Stimulated activated CD4-positive, alpha-beta T cell treated with anti-CD3 and anti-CD28 coated beads, Interleukin-15, amount 100 ng/mL, for 24 hours (primary cell): ENCODE measurements at regions not wholly inside any gene's neighbourhood (a gene's known extent, or its start where the extent isn't known, plus 50 kb on each side); places are given as distances from the start of the nearest gene placed in this dataset.

Experiments used
- DNase-seq: peaks from one replicate; pipeline ENCODE4 v3.0.0-alpha.2; 2020

DNA sequence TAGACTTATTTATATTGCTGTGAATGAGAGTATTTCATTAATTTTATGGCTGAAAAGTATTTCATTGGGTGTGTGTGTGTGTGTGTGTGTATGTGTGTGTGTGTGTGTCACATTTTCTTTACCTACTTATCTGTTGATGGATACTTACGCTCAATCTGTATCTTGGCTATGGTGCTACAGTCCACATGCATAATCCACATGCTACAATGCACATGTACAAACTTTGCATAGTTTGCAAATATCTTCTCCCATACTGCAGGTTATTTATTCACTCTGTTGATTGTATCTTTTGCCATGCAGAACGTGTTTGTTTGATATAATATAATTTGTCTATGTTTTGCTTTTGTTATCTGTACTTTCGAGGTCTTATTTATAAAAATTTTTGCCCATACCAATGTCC is 167.8 kb downstream of the RAB28 start:
- DNase-seq = no peak

DNA sequence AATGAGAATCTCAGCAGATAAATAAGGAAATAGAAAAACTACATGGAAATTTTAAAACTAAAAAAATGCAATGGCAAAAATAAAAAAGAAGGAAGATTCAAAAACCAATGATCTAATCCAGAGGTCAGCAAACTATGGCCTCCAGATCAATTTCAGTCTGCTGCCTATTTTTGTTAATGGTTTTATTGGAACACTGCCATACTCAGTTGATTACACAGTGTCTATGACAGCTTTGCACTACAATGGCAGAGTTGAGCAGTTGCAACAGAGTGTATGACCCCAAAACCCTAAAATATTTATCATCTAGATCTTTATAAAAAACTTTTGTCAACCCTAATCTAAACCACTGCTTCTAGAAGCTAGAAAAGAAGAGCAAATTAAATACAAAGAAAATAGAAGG is 170.3 kb downstream of the RAB28 start:
- DNase-seq = no peak

DNA sequence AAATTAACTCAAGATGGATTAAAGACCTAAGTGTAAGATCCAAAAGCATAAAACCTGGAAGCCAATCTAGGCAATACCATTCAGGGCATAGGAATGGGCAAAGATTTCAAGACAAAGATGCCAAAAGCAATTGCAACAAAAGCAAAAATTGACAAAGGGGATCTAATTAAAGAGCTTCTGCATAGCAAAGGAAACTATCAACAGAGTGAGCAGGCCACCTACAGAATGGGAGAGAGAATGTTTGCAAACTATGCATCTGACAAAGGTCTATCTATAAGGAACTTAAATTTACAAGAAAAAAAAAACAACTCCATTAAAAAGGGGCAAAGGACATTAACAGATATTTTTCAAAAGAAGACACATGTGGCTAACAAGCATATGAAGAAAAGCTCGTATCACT is 171.9 kb downstream of the RAB28 start:
- DNase-seq = no peak

DNA sequence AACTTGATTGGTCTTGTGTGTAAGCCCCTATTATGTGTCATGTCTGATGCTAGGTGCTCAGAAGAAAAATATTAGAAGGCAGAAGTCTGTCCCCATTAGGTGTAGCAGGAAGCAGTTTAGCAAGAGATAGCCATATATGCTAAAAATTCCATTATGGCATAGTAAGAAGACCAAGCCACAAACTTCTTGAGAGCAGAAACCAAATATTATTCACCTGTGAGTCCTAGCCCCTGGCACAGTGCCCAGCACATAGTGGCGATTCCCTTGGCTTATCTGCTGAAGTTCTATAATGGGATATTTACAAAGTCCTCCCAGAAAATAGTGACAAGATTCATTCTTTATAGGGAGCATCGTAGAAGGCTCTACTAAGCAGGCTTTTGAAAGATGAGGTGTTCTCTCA is 174.4 kb downstream of the RAB28 start:
- DNase-seq = no peak

DNA sequence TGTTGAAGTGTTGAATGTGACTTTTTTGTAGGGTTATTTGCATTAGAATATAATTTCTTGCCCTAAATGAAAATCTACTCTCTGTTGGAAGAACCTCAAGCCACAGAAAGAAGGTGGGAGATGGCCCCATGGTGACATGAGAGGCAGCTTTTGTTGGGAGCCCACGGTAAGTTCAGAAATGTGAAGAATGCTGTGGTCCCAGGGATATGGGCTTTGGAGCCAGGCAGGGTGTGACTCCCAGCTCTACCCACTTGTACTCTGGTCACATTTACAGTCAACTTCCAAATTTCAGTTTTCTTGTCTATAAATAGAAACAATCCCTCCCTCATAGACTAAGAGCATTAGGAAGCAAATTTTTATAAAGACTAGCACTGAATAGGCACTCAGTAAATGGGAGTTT is 177.8 kb downstream of the RAB28 start:
- DNase-seq = no peak

DNA sequence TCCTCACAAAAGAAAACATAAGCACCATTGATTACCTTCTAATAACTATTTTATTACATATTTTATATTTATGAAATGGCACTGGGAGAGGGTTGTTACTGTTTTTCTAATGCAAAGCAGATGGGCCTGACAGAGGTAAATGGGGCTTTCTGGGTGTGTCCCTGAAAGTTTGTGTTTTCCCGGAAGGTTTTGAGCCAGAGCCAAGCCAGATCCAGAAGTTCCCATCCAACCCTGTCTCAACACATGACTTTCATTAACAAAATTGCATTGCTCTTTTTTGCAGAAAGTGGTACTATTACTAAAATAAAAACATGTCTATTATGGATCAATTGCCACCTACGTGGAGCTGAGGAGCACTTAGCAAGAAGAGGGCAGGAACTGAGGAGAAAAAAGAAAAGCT is 181.3 kb downstream of the RAB28 start:
- DNase-seq = no peak

DNA sequence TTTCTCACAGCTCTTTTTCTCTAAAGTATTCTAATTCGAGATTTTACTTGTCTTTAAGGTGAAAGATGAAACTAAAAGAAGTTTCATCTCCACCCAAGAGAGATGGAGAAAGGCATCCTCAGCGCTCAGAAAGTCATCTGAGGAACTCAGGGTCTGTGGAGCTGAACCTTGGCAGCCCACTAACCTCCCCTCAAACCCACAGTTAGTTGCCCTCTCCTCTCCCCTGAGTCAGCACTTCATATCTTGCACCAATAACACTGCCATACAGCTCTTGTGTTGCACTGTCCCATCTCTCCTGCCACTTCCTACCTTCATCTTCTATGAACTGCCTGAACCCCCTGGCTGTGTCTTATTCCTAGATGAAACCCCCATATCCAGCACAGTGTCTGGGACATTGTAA is 184.8 kb downstream of the RAB28 start:
- DNase-seq = no peak

DNA sequence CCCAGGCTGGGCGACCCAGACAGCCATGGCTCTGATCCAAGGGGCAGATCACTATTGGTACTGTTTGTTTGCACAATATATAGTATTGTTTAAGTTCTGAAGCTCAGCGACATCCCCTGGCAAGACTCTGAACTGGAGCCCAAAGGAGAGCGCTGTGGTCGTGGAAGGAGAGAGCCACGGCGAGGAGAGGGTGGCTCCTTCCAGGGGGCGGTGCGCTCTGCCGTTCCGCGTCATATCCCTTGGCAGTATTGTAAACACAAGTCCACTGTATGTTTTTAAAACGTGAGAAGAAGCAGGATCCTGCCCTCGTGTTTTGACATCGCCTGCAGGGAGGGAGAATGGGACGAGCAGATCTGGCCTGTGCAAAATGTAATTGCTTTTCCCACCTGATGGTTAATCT is 185.5 kb downstream of the RAB28 start:
- no peak for DNase-seq

DNA sequence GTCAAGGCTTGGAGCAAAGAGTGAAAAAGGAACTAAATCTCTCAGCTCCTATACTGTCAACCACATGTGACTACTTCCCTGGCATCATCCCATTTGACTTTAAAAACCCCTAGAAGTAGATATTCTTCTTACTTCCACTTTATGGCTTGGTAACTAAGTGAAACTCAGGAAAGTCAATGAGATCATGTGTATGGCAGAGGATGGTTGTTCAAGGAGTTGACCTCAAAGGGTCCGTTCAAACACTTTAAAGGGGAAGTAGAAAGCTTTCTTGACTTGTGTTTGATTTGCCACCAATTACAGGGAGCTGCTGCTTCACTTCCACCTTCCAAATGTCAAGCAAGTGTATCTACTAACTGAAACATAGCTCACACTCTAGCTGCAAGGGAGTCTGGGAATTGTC is 187.2 kb downstream of the RAB28 start:
- no peak for DNase-seq

DNA sequence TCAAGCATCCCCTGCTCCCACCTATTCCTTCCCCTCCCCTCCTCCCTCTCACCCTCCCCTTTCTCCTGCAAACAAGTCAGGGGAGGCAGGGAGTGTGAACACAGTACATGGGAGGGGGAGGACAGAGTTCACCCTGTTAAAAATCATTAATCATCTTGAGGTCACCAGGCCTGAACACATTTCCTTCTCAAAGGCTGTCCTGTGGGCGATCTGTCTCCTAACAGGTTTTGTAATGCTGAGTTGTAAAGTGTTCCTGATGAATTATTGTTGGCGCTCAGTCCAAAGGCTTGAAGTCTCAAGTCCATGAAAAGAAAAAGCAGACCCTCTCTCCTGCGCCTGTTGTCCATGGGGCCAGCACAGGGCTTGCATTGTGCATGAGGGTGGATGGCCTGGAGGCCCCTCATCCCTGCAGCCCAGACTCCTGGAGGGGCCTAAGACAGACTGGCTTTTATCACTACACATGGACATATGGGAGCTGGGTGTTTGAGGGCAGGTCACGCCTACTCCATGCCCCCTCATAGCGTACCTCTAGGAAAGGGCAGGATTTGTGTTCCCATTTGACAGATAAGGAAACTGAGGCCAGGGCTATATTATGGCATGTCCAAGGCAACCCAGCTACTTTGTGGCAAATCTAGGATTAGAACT is 189.1 kb downstream of the RAB28 start:
- DNase-seq = no peak

DNA sequence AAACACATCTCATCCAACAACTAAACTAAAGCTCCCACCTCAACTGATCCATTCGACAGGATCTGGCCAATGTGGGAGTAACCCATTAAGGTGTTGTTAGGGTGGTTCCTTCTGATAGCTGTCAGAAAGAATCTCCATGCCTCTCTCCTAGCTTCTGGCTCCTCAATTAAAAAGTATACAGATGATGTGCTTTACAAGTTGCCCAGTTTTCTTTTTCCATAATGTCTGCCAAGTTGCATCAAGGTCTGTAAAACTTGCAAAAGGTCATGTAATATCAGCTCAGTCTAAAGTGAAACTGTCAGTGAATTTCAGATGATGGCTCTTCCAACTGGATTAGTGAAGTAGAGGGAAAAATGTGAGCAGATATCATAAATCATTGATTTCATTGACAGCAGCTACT is 191.8 kb downstream of the RAB28 start:
- no peak for DNase-seq

DNA sequence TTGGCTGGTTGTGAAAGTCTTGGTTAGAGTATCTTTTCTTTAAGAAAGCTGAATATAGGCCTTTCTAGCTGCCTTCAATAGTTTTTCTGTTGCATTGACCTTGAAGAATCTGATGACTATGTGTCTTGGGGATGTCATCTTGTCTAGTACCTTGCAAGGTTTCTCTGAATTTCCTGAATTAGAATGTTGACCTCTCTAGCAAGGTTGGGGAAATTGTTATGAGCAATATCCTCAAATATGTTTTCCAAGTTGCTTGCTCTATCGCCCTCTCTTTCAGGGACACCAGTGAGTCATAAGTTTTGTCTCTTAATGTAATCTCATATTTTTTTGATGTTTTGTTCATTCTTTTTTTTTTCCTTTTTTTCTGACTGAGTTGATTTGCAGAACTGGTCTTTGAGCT is 194.7 kb downstream of the RAB28 start:
- no peak for DNase-seq

DNA sequence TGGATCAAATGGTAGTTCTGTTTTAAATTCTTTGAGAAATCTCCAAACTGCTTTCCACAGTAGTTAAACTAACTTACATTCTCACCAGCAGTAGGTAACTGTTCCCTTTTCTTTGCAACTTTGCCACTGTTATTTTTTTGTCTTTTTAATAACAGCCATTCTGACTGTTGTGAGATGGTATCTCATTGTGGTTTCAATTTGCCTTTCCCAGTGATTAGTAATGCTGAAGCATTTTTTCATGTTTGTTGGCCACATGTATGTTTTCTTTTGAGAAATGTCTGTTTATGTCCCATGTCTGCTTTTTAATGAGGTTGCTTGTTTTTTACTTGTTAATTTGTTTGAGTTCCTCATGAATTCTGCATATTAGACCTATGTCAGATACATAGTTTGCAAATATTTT is 198.8 kb downstream of the RAB28 start:
- no peak for DNase-seq

DNA sequence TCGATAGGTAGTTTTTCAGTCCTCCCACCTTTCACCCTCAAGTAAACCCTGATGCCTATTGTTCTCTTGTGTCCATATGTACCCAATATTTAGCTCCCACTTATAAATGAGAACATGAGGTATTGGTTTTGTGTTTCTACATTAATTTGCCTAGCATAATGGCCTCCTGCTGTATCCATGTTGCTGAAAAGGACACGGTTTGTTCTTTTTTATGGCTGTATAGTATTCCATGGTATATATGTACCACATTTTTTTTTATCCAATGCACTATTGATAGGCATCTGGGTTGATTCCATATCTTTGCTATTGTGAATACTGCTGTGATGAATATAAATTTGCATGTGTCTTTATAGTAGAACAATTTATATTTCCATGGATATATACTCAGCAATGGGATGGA is 199.2 kb downstream of the RAB28 start:
- DNase-seq = no peak

DNA sequence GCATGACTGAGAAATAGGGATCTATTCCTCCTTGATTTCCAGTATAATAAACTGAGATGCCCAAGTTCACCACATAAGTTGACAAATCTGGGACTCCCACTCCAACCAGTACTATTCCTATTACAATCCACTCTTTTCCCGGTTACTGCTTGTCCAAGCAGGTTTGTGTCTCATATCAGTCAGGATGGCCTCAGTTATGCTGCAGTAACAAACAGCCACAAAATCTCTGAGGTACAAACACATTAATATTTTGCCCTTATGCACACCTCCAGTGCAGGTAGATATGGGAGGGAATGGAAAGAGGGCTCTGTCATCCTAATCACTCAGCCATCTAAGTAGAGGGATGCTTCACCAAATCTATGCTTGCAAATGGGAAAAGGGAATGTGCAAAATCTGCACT is 207.8 kb downstream of the RAB28 start:
- DNase-seq = no peak

DNA sequence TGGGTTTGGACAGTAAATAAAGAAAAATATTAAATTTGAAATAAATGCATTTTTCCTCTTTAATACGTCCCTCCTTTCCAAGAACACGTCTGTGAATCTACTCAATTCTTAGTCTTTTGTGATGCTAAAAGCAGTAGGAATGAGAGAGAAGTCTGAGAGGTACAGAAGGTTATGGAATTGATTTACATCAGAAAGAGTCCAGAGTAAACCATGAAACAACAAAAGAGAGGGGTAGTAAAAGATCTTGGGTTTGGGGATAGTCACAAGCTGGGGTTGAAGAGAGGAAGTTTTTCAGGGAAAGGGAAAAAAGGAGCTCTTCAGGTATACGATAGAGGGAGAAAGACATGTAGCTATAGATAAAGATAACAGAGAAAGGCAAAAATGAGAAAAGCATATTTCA is 215.4 kb downstream of the RAB28 start:
- no peak for DNase-seq

DNA sequence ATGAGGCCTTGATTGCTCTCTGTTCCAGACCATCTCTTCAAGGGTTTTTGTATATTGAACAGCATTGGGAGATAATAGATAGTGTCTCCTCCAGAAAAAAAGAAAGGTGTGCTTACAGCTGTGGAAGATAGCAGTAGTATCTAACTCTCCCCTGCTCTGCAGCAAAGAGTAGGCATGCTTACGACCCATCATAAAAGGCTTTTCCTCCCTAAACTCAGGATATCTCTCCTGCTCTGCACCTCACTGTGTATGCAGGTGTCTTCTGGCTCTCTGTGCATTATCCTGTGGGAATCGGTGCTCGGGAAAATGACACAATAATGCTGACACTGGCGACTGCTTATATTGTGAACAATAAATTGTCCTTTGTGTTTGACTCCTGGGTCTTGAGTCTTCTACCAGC is 216.0 kb downstream of the RAB28 start:
- no peak for DNase-seq

DNA sequence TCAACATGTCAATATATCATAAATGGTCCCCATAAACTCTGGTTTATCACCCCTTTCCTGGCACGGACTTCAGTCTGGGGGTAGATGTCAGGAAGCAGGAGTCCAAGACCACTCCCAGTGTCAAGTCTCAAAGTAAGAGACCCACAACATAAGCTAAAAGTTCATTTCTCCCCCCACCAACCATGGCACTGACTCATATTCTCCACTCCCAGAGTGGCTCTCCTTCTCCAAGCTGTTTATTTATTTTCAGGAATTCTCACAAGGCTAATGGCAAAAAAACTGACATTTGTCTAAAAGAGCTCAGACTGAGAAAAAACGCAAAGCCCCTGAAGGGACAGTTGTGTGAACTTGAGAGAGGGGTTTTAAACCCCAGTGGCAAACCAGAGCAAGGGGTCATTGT is 217.0 kb downstream of the RAB28 start:
- no peak for DNase-seq

DNA sequence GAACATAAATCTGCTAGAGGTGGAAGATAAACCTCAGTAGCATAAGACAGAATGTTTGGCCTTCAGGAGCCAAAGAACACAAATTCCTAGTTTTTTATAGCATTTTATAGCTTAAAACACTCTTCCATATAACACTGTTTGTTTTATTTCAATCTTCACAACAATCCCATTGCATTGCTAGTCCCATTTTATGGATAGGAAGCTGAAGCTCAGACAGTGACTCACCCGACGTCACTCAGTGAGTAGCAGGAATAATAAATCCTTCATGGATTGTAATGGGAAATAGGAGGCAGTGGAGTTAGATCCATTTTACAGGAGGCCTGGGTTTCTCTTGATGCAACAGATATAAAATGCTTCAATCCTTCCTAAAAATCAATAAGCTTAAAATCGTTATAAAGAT is 217.5 kb downstream of the RAB28 start:
- no peak for DNase-seq

DNA sequence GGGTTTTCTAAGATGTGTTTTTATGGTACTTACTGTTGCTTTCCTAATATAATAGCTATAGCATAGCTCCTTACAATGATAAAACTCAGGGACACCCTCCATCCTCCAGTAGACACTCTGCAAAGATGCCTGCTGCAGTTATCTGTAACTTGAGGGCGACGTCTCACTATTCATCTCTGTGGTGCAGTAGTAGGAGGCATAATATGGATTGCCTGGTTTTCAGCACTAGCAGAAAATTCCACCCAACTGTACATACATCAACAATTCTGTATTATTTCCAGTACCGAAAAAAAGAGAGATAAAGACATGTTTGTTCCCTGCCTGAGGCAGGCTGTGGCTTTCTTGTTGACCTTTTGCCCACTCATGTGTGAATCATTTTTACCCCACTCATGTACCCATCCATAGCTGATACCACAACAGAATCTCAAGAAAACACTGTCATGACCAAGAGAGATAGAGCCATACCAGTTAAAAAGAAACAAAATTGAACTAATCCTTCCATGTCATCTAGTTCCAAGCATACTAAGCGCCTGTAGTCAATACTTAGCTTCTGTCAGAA is 220.1 kb downstream of the RAB28 start:
- DNase-seq = no peak

DNA sequence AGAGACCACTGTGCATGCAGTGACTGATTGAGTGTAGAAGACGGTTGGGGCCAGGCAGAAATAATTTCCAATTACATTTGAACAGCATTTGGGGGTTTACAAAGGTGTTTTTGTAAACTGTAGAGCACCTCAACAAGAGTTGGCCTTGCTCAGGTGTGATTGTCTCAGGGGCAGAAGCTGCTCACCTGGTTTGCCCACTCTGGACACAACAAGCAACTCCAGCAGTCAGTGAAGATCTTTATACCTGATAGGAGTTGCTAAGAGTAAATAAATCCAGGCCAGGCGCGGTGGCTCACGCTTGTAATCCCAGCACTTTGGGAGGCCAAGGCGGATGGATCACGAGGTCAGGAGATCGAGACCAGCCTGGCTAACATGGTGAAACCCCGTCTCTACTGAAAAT is 221.3 kb downstream of the RAB28 start:
- DNase-seq = no peak

DNA sequence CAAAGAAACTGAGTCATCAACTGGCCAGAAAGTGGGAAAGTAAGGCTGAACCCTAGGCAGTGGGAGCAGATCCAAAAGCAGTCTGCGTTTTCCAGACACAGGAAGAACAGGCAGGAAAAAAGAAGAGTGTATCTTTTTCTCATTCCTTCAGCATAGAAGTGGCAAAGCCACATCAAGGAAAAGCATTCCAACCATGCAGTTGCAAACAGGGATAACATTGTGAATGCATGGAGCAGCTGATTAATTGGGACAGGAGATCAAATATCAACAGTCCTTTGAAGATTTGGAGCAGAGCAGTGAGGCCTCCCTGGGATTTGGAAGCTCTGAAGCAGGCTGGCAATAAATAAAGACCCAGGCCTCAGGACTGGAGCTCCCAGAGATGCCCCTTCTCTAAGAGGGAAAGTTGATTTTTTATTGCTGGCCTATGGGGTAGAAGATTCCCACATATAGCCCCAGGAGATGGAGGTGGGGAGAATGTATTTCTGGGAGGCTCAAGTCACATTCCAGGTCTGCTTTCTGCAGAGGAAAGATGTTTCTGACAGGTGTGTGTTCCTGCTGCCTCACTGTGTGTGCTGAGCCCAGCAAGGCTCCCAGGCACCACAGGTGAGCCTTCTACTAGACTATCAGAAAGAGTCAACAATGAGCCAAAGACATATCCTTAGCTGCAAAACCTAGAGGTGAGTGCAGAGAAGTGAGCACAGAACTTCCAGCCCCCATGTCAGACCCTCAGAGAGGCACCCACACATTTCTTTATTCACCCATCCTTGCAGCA is 222.5 kb downstream of the RAB28 start:
- DNase-seq = no peak

DNA sequence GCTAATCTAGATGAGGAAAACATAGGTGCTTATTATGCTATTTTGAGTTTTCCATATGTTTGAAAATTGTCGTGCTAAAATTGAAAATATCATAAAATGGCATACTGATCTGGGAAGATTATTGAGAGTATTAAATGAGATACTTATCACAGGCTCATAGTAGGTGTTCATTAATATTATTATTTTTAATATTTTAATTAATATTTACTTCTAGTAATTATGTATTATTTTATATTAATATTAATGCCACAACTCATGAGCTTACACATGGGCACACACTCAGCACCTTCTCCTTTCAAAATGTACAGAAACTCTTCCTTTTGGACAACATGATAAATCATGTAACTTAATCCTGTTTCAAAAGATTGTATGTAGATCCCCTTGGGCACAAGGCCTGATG is 223.6 kb downstream of the RAB28 start:
- DNase-seq = no peak

DNA sequence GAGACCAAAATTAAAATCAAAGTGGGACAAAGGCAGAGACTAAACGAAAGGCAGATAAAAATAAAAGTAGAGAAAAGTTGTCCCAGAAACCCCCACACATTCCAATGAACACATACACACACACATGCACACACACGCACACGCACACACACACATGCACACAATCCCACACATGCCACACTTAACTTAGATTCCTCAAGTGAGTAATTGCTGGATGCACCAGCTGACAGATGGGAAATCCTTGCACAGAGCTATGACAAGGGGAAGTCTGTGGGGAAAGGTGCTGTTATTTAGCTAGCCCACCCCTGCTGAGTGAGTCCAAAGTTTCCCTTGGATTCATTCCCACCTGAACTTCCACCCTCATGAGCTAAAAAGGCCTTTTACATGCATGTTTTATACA is 233.9 kb downstream of the RAB28 start:
- no peak for DNase-seq
